Stimulated activated CD4-positive, alpha-beta T cell treated with anti-CD3 and anti-CD28 coated beads, Interleukin-1b, Interleukin-23, amount 100 ng/mL, for 1 hour (primary cell): ENCODE measurements at regions not wholly inside any gene's neighbourhood (a gene's known extent, or its start where the extent isn't known, plus 50 kb on each side); places are given as distances from the start of the nearest gene placed in this dataset.
"Not testable (repeated sequence)": the region's sequence is repeated elsewhere in the genome, so short reads cannot be mapped to it uniquely, and the experiment has no call there.

Experiments used
- DNase-seq, 2 donors: peaks; one replicate each; pipeline ENCODE4 v3.0.0-alpha.2; 2020; ENCODE audit warnings: low read depth in 2 of 2

GRCh38 chr14:25699981-25700380, 650.0 kb upstream of the STXBP6 start:
- no peak for DNase-seq

GRCh38 chr14:25698111-25698510, 648.2 kb upstream of the STXBP6 start:
- DNase-seq, result no peak

- DNase-seq, result no peak
Observed at GRCh38 chr14:25696176-25696575, 646.2 kb upstream of the STXBP6 start.

- DNase-seq, result no peak
Observed at GRCh38 chr14:25685004-25685403, 635.1 kb upstream of the STXBP6 start.

- no peak for DNase-seq
Observed at GRCh38 chr14:25680934-25681333, 631.0 kb upstream of the STXBP6 start.

- not testable (repeated sequence) for DNase-seq
Observed at GRCh38 chr14:25680511-25680910, 630.6 kb upstream of the STXBP6 start.

- DNase-seq, result no peak
Observed at GRCh38 chr14:25677111-25677510, 627.2 kb upstream of the STXBP6 start.

GRCh38 chr14:25667387-25667786, 617.4 kb upstream of the STXBP6 start:
- DNase-seq, result no peak

GRCh38 chr14:25666877-25667276, 616.9 kb upstream of the STXBP6 start:
- DNase-seq, result no peak

GRCh38 chr14:25658988-25659387, 609.0 kb upstream of the STXBP6 start:
- no peak for DNase-seq

- DNase-seq, result no peak
Observed at GRCh38 chr14:25630447-25630846, 580.5 kb upstream of the STXBP6 start.

- DNase-seq, result no peak
Observed at GRCh38 chr14:25628978-25629377, 579.0 kb upstream of the STXBP6 start.

- no peak for DNase-seq
Observed at GRCh38 chr14:25628390-25628789, 578.4 kb upstream of the STXBP6 start.

GRCh38 chr14:25626986-25627385, 577.0 kb upstream of the STXBP6 start:
- DNase-seq, result no peak

GRCh38 chr14:25622763-25623162, 572.8 kb upstream of the STXBP6 start:
- no peak for DNase-seq

- no peak for DNase-seq
Observed at GRCh38 chr14:25620515-25620914, 570.6 kb upstream of the STXBP6 start.

- no peak for DNase-seq
Observed at GRCh38 chr14:25615174-25615573, 565.2 kb upstream of the STXBP6 start.

GRCh38 chr14:25607192-25607591, 557.2 kb upstream of the STXBP6 start:
- DNase-seq, result no peak

- DNase-seq, result no peak
Observed at GRCh38 chr14:25602106-25602505, 552.2 kb upstream of the STXBP6 start.

GRCh38 chr14:25588751-25589150, 538.8 kb upstream of the STXBP6 start:
- DNase-seq, result no peak

- DNase-seq, result no peak
Observed at GRCh38 chr14:25574628-25575325, 524.8 kb upstream of the STXBP6 start.

GRCh38 chr14:25570483-25570882, 520.5 kb upstream of the STXBP6 start:
- DNase-seq, result no peak

- no peak for DNase-seq
Observed at GRCh38 chr14:25557466-25557865, 507.5 kb upstream of the STXBP6 start.

- DNase-seq, result no peak
Observed at GRCh38 chr14:25552826-25553225, 502.9 kb upstream of the STXBP6 start.
